HL-60 (cell line): ENCODE measurements at regions not wholly inside any gene's neighbourhood (a gene's known extent, or its start where the extent isn't known, plus 50 kb on each side); places are given as distances from the start of the nearest gene placed in this dataset.

ENCODE experiments used
- DNase-seq, 2 experiments: peaks; one replicate each; pipeline ENCODE4 v3.0.0-alpha.2; 2010 to 2020; ENCODE audit warnings: low read depth in 1 of 2, low spot score in 1 of 2
- H3K27ac ChIP-seq: fragments of 250-450 bp; sonication (Bioruptor Pico); replicated peaks from 2 replicates; pipeline ENCODE4 v1.5.1; 2020; ENCODE audit warnings: mild to moderate bottlenecking, moderate library complexity
- H3K27me3 ChIP-seq: fragments of 250-450 bp; sonication (Bioruptor Pico); 2 replicates; pipeline ENCODE4 v1.5.1; 2021; ENCODE audit warnings: mild to moderate bottlenecking, moderate library complexity; ENCODE audit not compliant: insufficient read depth, poor library complexity, severe bottlenecking
- H3K4me3 ChIP-seq: replicated peaks from 2 replicates; pipeline ENCODE4 v1.5.1; 2011; ENCODE audit warnings: mild to moderate bottlenecking, control low read depth, low read length; ENCODE audit not compliant: insufficient read depth
- GABPA ChIP-seq: IDR thresholded peaks from 2 replicates; pipeline ENCODE4 v1.6.1; 2012; ENCODE audit warnings: low read depth
- POLR2AphosphoS5 ChIP-seq: IDR thresholded peaks from 2 replicates; pipeline ENCODE4 v1.6.1; 2012; ENCODE audit warnings: low read depth
- REST ChIP-seq: IDR thresholded peaks from 2 replicates; pipeline ENCODE4 v1.6.1; 2012; ENCODE audit warnings: low read depth; ENCODE audit not compliant: insufficient replicate concordance
- SPI1 ChIP-seq: IDR thresholded peaks from 2 replicates; pipeline ENCODE4 v1.6.1; 2012; ENCODE audit warnings: low read depth, mild to moderate bottlenecking, borderline replicate concordance
- TF ChIP-seq, protein P1 (sequence below): IDR thresholded peaks from one replicate; pipeline ENCODE4 v1.5.1; 2011; ENCODE audit warnings: low read length, control low read depth, inconsistent platforms; ENCODE audit not compliant: insufficient read depth

GRCh38 chr2:240269380-240269779, 128.9 kb upstream of the OTOS start:
- no peak overlapping the region for H3K4me3 ChIP-seq
- TF ChIP-seq REST (no peak), POLR2AphosphoS5 (no peak), SPI1 (no peak), GABPA (no peak)
- TF ChIP-seq, protein P1, sequence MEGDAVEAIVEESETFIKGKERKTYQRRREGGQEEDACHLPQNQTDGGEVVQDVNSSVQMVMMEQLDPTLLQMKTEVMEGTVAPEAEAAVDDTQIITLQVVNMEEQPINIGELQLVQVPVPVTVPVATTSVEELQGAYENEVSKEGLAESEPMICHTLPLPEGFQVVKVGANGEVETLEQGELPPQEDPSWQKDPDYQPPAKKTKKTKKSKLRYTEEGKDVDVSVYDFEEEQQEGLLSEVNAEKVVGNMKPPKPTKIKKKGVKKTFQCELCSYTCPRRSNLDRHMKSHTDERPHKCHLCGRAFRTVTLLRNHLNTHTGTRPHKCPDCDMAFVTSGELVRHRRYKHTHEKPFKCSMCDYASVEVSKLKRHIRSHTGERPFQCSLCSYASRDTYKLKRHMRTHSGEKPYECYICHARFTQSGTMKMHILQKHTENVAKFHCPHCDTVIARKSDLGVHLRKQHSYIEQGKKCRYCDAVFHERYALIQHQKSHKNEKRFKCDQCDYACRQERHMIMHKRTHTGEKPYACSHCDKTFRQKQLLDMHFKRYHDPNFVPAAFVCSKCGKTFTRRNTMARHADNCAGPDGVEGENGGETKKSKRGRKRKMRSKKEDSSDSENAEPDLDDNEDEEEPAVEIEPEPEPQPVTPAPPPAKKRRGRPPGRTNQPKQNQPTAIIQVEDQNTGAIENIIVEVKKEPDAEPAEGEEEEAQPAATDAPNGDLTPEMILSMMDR, result no peak
- no peak for DNase-seq
- H3K27me3 ChIP-seq, result peaks cover 4% of the 10 kb centered on the region
- no peak overlapping the region for H3K27ac ChIP-seq

GRCh38 chr2:240269886-240270285, 129.4 kb upstream of the OTOS start:
- no peak overlapping the region for H3K4me3 ChIP-seq
- peaks cover 4% of the 10 kb centered on the region for H3K27me3 ChIP-seq
- TF ChIP-seq SPI1 (no peak), POLR2AphosphoS5 (no peak), GABPA (no peak), REST (no peak)
- TF ChIP-seq, protein P1, result no peak
- no peak overlapping the region for H3K27ac ChIP-seq
- no peak for DNase-seq

- H3K27me3 ChIP-seq, result peaks cover 4% of the 10 kb centered on the region
- no peak for DNase-seq
- no peak overlapping the region for H3K4me3 ChIP-seq
- H3K27ac ChIP-seq, result no peak overlapping the region
- TF ChIP-seq POLR2AphosphoS5 (no peak), REST (no peak), GABPA (no peak), SPI1 (no peak)
- TF ChIP-seq, protein P1, result no peak
Observed at GRCh38 chr2:240271716-240272341, 131.4 kb upstream of the OTOS start.
